AG04450 (cell line): ENCODE measurements at regions not wholly inside any gene's neighbourhood (a gene's known extent, or its start where the extent isn't known, plus 50 kb on each side); places are given as distances from the start of the nearest gene placed in this dataset.

Experiments
- CTCF ChIA-PET: fragments of 300-600, 350-600 bp; formaldehyde crosslinking; extraction: SDS; loops from one replicate; lab custom pipeline; 2022; ENCODE audit warnings: antibody characterized with exemption, inconsistent platforms; lab: Charles Lee
- POLR2A ChIA-PET: fragments of 350-600 bp; formaldehyde crosslinking; extraction: SDS; loops from one replicate; lab custom pipeline; 2021; ENCODE audit warnings: antibody characterized with exemption, inconsistent platforms; lab: Yijun Ruan, JAX
- DNase-seq: peaks from one replicate; pipeline ENCODE4 v3.0.0-alpha.2; 2011; ENCODE audit warnings: low read depth, low spot score
- H3K27ac ChIP-seq: one replicate; pipeline ENCODE4 v1.5.1; 2012; ENCODE audit warnings: low read depth, low read length, control low read depth
- H3K27me3 ChIP-seq: one replicate; pipeline ENCODE4 v1.6.0; 2012; ENCODE audit warnings: low read length; ENCODE audit not compliant: control insufficient read depth, insufficient read depth
- H3K4me3 ChIP-seq: 2 replicates; pipeline ENCODE4 v1.5.1; 2011; ENCODE audit warnings: mild to moderate bottlenecking, low read depth, low read length, control low read depth
- H3K9me3 ChIP-seq: 2 replicates; pipeline ENCODE4 v1.5.1; 2012; ENCODE audit warnings: low read length; ENCODE audit not compliant: control insufficient read depth, insufficient read depth
- TF ChIP-seq, protein P1 (sequence below): IDR thresholded peaks from 2 replicates; pipeline ENCODE4 v1.5.1; 2011; ENCODE audit warnings: low read depth, low read length, control low read depth, inconsistent platforms

DNA sequence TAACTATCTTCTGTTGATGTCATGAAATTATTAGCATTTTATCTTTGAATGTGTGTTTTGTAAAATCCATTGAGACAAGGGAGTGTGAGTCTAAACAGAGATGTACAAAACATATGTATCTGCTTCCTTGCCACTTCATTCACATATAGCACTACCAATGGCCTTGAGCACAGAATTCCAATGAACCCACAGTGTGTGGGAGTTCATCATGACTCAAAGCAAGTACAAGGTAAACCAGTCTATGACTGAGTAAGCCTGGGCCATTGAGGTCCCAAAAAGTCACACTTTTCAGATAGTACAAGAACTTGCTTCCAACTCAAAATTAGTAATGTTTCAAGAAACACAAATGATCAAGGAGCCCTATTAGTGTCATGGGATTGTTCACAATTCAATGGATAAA lies 218.6 kb downstream of the MANEA start:
- Histone ChIP-seq H3K27ac (no peak overlapping the region), H3K9me3 (peaks cover 1% of the 10 kb centered on the region; the same call in 1 of the 2 replicates), H3K4me3 (no peak overlapping the region), H3K27me3 (no peaks in the 10 kb centered on the region)
- TF ChIP-seq, protein P1, sequence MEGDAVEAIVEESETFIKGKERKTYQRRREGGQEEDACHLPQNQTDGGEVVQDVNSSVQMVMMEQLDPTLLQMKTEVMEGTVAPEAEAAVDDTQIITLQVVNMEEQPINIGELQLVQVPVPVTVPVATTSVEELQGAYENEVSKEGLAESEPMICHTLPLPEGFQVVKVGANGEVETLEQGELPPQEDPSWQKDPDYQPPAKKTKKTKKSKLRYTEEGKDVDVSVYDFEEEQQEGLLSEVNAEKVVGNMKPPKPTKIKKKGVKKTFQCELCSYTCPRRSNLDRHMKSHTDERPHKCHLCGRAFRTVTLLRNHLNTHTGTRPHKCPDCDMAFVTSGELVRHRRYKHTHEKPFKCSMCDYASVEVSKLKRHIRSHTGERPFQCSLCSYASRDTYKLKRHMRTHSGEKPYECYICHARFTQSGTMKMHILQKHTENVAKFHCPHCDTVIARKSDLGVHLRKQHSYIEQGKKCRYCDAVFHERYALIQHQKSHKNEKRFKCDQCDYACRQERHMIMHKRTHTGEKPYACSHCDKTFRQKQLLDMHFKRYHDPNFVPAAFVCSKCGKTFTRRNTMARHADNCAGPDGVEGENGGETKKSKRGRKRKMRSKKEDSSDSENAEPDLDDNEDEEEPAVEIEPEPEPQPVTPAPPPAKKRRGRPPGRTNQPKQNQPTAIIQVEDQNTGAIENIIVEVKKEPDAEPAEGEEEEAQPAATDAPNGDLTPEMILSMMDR = no peak
- ChIA-PET POLR2A (no interaction called here), CTCF (no interaction called here)
- DNase-seq = no peak

DNA sequence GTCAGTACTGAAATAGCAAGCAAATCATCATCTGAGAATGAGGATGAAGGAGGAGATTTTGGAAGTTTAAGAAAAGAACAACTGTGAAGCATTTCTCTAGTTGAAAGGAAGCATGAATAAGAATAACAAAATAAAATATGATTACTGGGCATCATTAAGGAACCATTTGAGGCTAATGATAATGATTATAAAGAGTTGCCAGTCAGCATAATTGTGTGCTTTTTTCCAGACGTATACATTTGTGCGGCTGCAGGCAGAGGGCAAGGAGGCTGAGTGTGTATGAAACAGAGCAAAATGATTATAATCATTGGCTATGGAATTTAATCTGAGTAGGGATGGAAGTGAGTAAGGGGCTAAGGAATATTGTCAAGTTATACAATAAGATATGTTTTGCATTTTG lies 218.7 kb upstream of the FUT9 start:
- Histone ChIP-seq H3K9me3 (no peaks in the 10 kb centered on the region), H3K4me3 (no peak overlapping the region), H3K27me3 (no peaks in the 10 kb centered on the region), H3K27ac (no peak overlapping the region)
- CTCF ChIA-PET = no interaction called here
- DNase-seq = no peak
- POLR2A ChIA-PET = no interaction called here
- TF ChIP-seq, protein P1 = no peak

DNA sequence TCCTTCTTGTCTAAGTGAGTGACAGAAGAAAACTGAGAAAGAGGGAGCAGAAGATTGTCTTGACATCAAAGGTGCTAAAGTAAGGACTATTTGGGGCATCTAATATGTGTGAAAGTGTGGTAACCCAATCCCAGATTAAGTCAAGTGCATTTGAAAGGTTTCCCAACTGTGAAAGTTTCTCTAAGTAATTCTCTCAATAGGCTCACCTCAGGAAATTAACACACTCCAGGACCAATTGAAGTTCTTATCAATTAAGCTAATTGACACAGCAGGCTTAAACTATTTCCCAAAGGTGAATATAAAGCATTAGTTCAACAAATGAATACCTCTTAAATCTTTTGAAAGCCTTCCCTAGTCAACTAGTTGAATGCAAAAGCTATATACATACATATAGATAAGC lies 212.8 kb upstream of the FUT9 start:
- ChIA-PET CTCF (no interaction called here), POLR2A (no interaction called here)
- TF ChIP-seq, protein P1 = no peak
- Histone ChIP-seq H3K27ac (no peak overlapping the region), H3K9me3 (no peaks in the 10 kb centered on the region), H3K27me3 (no peaks in the 10 kb centered on the region), H3K4me3 (no peak overlapping the region)
- DNase-seq = no peak

DNA sequence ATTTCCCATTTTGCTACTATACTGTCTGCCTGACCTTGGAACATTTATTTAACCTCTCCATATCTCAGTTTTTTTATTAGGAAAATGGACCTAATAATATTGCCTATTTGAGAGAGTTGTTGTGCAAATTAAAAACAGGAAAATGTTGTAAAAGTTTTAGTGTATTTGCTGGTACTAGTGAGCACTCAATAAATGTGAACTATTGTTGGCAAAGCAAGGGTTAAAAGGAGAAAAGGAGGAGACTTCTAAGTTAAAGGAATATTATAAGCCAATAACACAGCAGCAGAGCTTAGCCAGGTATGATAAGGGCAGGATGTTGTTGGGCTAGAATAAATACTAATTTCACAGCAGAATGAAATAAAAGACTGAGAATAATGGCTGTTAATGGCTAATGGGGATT lies 211.9 kb upstream of the FUT9 start:
- TF ChIP-seq, protein P1 = no peak
- Histone ChIP-seq H3K27ac (no peak overlapping the region), H3K27me3 (no peaks in the 10 kb centered on the region), H3K9me3 (no peaks in the 10 kb centered on the region), H3K4me3 (no peak overlapping the region)
- DNase-seq = no peak
- CTCF ChIA-PET = no interaction called here
- POLR2A ChIA-PET = no interaction called here

DNA sequence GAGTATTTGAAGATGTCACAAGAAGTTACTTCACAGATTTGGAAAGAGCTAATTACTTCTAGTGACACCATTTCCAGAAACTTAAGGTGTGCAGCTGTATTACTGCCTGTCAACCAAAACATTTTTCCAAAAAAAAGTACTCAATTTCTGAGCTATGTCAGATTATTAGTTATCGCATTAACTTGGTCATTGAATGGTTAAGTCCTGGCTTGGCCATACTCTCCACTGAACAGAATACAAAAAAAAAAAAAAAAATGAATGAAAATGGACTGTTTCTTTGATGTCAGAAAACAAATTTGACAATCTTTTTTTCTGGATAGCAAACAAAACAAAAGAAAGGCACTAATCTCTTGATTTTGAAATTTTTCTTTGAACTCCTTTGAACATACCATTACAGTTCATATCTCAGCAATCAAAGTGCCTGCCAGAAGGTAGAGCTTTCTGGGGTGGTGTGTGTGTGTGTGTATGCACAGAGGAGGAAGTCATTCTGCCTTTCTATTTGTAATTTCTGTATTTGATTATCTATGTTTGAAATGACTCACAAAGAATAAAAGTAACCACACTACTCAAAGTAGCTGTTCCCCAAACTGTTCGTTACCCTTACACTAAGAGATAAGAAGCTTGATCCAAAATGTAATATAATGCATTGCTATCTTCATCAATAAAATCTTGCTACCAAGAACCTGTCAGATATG lies 210.8 kb upstream of the FUT9 start:
- ChIA-PET POLR2A (no interaction called here), CTCF (interaction anchor here (0.7 kb wide), 1 partner anchor 179 kb away, joined by 3 read pairs; no protein-coding TSS in a partner anchor)
- H3K27ac ChIP-seq = no peak overlapping the region
- H3K27me3 ChIP-seq = no peaks in the 10 kb centered on the region
- DNase-seq = no peak
- no peaks in the 10 kb centered on the region for H3K9me3 ChIP-seq
- TF ChIP-seq, protein P1 = no peak
- H3K4me3 ChIP-seq = no peak overlapping the region
